ENCODE measurements at regions not wholly inside any gene's neighbourhood (a gene's known extent, or its start where the extent isn't known, plus 50 kb on each side); places are given as distances from the start of the nearest gene placed in this dataset.

GRCh38 chr1:108051631-108052377 is 86.8 kb upstream of the VAV3 start:
- Histone ChIP-seq H2BK120ac (ENCODE audit: low read depth, low read length) (no peak overlapping the region), H3K9me1 (ENCODE audit: insufficient read depth, low read length) (no peaks in the 10 kb centered on the region), H3K4me1 (ENCODE audit: control insufficient read depth, insufficient read depth, low read length) (no peaks in the 10 kb centered on the region), H2BK20ac (ENCODE audit: low read depth, low read length) (no peak overlapping the region), H3K9ac (ENCODE audit: low read depth, low read length) (no peak overlapping the region), H3K18ac (ENCODE audit: low read depth, low read length) (no peak overlapping the region), H3K4me3 (ENCODE audit: insufficient read depth, low read depth, low read length) (no peak overlapping the region), H3K9me3 (ENCODE audit: control insufficient read depth, insufficient read depth, low read length) (no peaks in the 10 kb centered on the region), H3K4ac (ENCODE audit: low read depth, low read length) (no peak overlapping the region), H2BK15ac (ENCODE audit: low read depth, low read length) (no peak overlapping the region), H4K5ac (ENCODE audit: low read depth, low read length) (no peak overlapping the region), H3K27me3 (ENCODE audit: control insufficient read depth, insufficient read depth, low read length) (no peaks in the 10 kb centered on the region), H2AK5ac (ENCODE audit: low read depth, low read length) (no peak overlapping the region), H3K79me1 (ENCODE audit: low read depth in 1 of 2, low read length in 2 of 2) (no peaks in the 10 kb centered on the region), H3K36me3 (ENCODE audit: control insufficient read depth, insufficient read depth, low read length) (no peaks in the 10 kb centered on the region), H2BK5ac (ENCODE audit: low read depth, low read length, poor library complexity, severe bottlenecking) (no peak overlapping the region), H4K91ac (ENCODE audit: insufficient read depth, low read depth, low read length) (no peak overlapping the region), H2AK9ac (replicated peaks; ENCODE audit: low read depth, low read length, poor library complexity) (no peak overlapping the region), H2AFZ (replicated peaks; ENCODE audit: low read length, poor library complexity) (no peak overlapping the region), H3K27ac (ENCODE audit: insufficient read depth, low read length) (no peak overlapping the region), H3K23ac (ENCODE audit: low read depth, low read length) (no peak overlapping the region), H3K4me2 (ENCODE audit: low read depth, low read length) (no peak overlapping the region), H3K14ac (replicated peaks; ENCODE audit: low read depth, low read length) (no peak overlapping the region), H4K8ac (ENCODE audit: low read depth in 2 of 2, low read length in 2 of 2) (no peak overlapping the region), H3K56ac (ENCODE audit: extremely low read depth, insufficient read depth, low read length) (no peak overlapping the region), H4K20me1 (ENCODE audit: insufficient read depth, low read length) (no peaks in the 10 kb centered on the region)
- BruUV-seq (replicated peaks): no TSS peak
- CTCF ChIA-PET: no interaction called here
- 83% methylated on average over 1 of the region's 8 CpGs; no CpG with 5 or more reads in 1 of the 2 experiments for WGBS, 2 experiments (ENCODE audit: extremely low coverage in 2 of 2, insufficient read length in 1 of 2)
- in situ Hi-C loops (cut with MboI; ENCODE audit: low sequenced_read_pairs) (no loop called here), dilution Hi-C loops (cut with HindIII; ENCODE audit: low sequenced_read_pairs, unreplicated experiment) (no loop called here), intact Hi-C loops (cut with micrococcal nuclease) (no loop called here)
- DNase-seq: no peak
- no peak for ATAC-seq (ENCODE audit: low read depth)
- no peak for TF ChIP-seq ELK1 (IDR thresholded peaks at IDR 0.05; ENCODE audit: borderline replicate concordance, low read depth, low read length)
- no peak for TF ChIP-seq USF2 (IDR thresholded peaks at IDR 0.05; ENCODE audit: low read depth, low read length)
- POLR2A ChIA-PET (ENCODE audit: unreplicated experiment): no interaction called here
